Activated CD4-positive, alpha-beta memory T cell treated with anti-CD3 and anti-CD28 coated beads for 36 hours (primary cell): ENCODE measurements at regions not wholly inside any gene's neighbourhood (a gene's known extent, or its start where the extent isn't known, plus 50 kb on each side); places are given as distances from the start of the nearest gene placed in this dataset.

Source experiments
- CTCF ChIA-PET: fragments of 350-600 bp; sonication (Branson Sonifier 250); formaldehyde crosslinking; loops from one replicate; lab custom pipeline; 2021; ENCODE audit warnings: antibody characterized with exemption, inconsistent platforms; lab: Charles Lee
- POLR2A ChIA-PET: fragments of 350-600 bp; sonication (Branson Sonifier 250); formaldehyde crosslinking; loops from one replicate; lab custom pipeline; 2021; ENCODE audit warnings: antibody characterized with exemption; lab: Charles Lee
- DNase-seq: peaks from one replicate; pipeline ENCODE4 v3.0.0-alpha.2; 2020
- H3K27ac Mint-ChIP-seq: one replicate; pipeline ENCODE4 v1.8.0; 2021; ENCODE audit warnings: mixed read lengths
- H3K27me3 Mint-ChIP-seq: one replicate; pipeline ENCODE4 v1.8.0; 2021; ENCODE audit warnings: mixed read lengths
- H3K36me3 Mint-ChIP-seq: one replicate; pipeline ENCODE4 v1.8.0; 2021; ENCODE audit warnings: mixed read lengths
- H3K4me1 Mint-ChIP-seq: one replicate; pipeline ENCODE4 v1.8.0; 2021; ENCODE audit warnings: low read depth, mixed read lengths
- H3K4me3 Mint-ChIP-seq: one replicate; pipeline ENCODE4 v1.8.0; 2021; ENCODE audit warnings: mild to moderate bottlenecking, mixed read lengths
- H3K9me3 Mint-ChIP-seq: one replicate; pipeline ENCODE4 v1.8.0; 2021; ENCODE audit warnings: mixed read lengths
- intact Hi-C: fragments of 100-400 bp; cut with micrococcal nuclease; formaldehyde crosslinking; loops from one replicate; pipeline ENCODE4 v1.15.1; 2023

- DNase-seq = no peak
- ChIA-PET POLR2A (no interaction called here), CTCF (no interaction called here)
- no peaks in the 10 kb centered on the region for H3K27me3 Mint-ChIP-seq
- no peak overlapping the region for H3K27ac Mint-ChIP-seq
- H3K36me3 Mint-ChIP-seq = no peaks in the 10 kb centered on the region
- intact Hi-C loops = no loop called here
- H3K4me3 Mint-ChIP-seq = no peak overlapping the region
- H3K4me1 Mint-ChIP-seq = no peaks in the 10 kb centered on the region
- H3K9me3 Mint-ChIP-seq = peaks cover 16% of the 10 kb centered on the region
Measured at GRCh38 chr14:29149798-29150197, 383.2 kb downstream of the FOXG1 start.

- H3K36me3 Mint-ChIP-seq = no peaks in the 10 kb centered on the region
- ChIA-PET POLR2A (no interaction called here), CTCF (no interaction called here)
- H3K27ac Mint-ChIP-seq = no peak overlapping the region
- no peak overlapping the region for H3K4me3 Mint-ChIP-seq
- H3K27me3 Mint-ChIP-seq = no peaks in the 10 kb centered on the region
- no peak for DNase-seq
- intact Hi-C loops = no loop called here
- H3K9me3 Mint-ChIP-seq = peaks cover 16% of the 10 kb centered on the region
- no peaks in the 10 kb centered on the region for H3K4me1 Mint-ChIP-seq
Measured at GRCh38 chr14:29150659-29151058, 384.1 kb downstream of the FOXG1 start.

- POLR2A ChIA-PET = no interaction called here
- Mint-ChIP-seq H3K36me3 (no peaks in the 10 kb centered on the region), H3K9me3 (peaks cover 17% of the 10 kb centered on the region), H3K4me3 (no peak overlapping the region), H3K27me3 (no peaks in the 10 kb centered on the region), H3K27ac (no peak overlapping the region), H3K4me1 (no peaks in the 10 kb centered on the region)
- intact Hi-C loops = no loop called here
- CTCF ChIA-PET = no interaction called here
- DNase-seq = no peak
Measured at GRCh38 chr14:29156096-29156495, 389.5 kb downstream of the FOXG1 start.

- Mint-ChIP-seq H3K4me3 (no peak overlapping the region), H3K27ac (no peak overlapping the region)
Measured at GRCh38 chr14:29161593-29161992, 395.0 kb downstream of the FOXG1 start.

GRCh38 chr14:29163109-29163508 lies 396.5 kb downstream of the FOXG1 start:
- Mint-ChIP-seq H3K27me3 (no peaks in the 10 kb centered on the region), H3K9me3 (peaks cover 2% of the 10 kb centered on the region), H3K4me1 (no peaks in the 10 kb centered on the region), H3K27ac (no peak overlapping the region), H3K4me3 (no peak overlapping the region), H3K36me3 (no peaks in the 10 kb centered on the region)
- intact Hi-C loops = no loop called here
- ChIA-PET POLR2A (no interaction called here), CTCF (no interaction called here)
- DNase-seq = no peak

More at GRCh38 chr14:29161593-29161992, 395.0 kb downstream of the FOXG1 start:
- POLR2A ChIA-PET = no interaction called here
- H3K9me3 Mint-ChIP-seq = peaks cover 2% of the 10 kb centered on the region
- H3K36me3 Mint-ChIP-seq = no peaks in the 10 kb centered on the region
- DNase-seq = no peak
- intact Hi-C loops = no loop called here
- CTCF ChIA-PET = no interaction called here
- no peaks in the 10 kb centered on the region for H3K4me1 Mint-ChIP-seq
- H3K27me3 Mint-ChIP-seq = no peaks in the 10 kb centered on the region

GRCh38 chr14:29165431-29165830 lies 398.8 kb downstream of the FOXG1 start:
- DNase-seq = no peak
- CTCF ChIA-PET = interaction anchor here (0.6 kb wide), 1 partner anchor 46 kb away, joined by 3 read pairs; no protein-coding TSS in a partner anchor
- intact Hi-C loops = no loop called here
- no peaks in the 10 kb centered on the region for H3K36me3 Mint-ChIP-seq
- H3K9me3 Mint-ChIP-seq = peaks cover 2% of the 10 kb centered on the region
- no peaks in the 10 kb centered on the region for H3K4me1 Mint-ChIP-seq
- H3K4me3 Mint-ChIP-seq = no peak overlapping the region
- H3K27me3 Mint-ChIP-seq = no peaks in the 10 kb centered on the region
- H3K27ac Mint-ChIP-seq = no peak overlapping the region
- POLR2A ChIA-PET = no interaction called here

GRCh38 chr14:29166507-29166906 lies 399.9 kb downstream of the FOXG1 start:
- Mint-ChIP-seq H3K36me3 (no peaks in the 10 kb centered on the region), H3K27me3 (no peaks in the 10 kb centered on the region), H3K9me3 (peaks cover 5% of the 10 kb centered on the region), H3K27ac (no peak overlapping the region), H3K4me3 (no peak overlapping the region), H3K4me1 (no peaks in the 10 kb centered on the region)
- CTCF ChIA-PET = no interaction called here
- POLR2A ChIA-PET = no interaction called here
- DNase-seq = no peak
- intact Hi-C loops = no loop called here

GRCh38 chr14:29168149-29168548 lies 401.6 kb downstream of the FOXG1 start:
- no peaks in the 10 kb centered on the region for H3K36me3 Mint-ChIP-seq
- H3K27ac Mint-ChIP-seq = no peak overlapping the region

GRCh38 chr14:29169408-29169807 lies 402.8 kb downstream of the FOXG1 start:
- no peak overlapping the region for H3K4me3 Mint-ChIP-seq
- CTCF ChIA-PET = no interaction called here
- POLR2A ChIA-PET = no interaction called here
- H3K27ac Mint-ChIP-seq = no peak overlapping the region
- H3K36me3 Mint-ChIP-seq = no peaks in the 10 kb centered on the region
- intact Hi-C loops = no loop called here
- H3K27me3 Mint-ChIP-seq = no peaks in the 10 kb centered on the region
- no peak for DNase-seq
- no peaks in the 10 kb centered on the region for H3K4me1 Mint-ChIP-seq
- peaks cover 16% of the 10 kb centered on the region for H3K9me3 Mint-ChIP-seq

More at GRCh38 chr14:29168149-29168548, 401.6 kb downstream of the FOXG1 start:
- Mint-ChIP-seq H3K9me3 (peaks cover 9% of the 10 kb centered on the region), H3K4me1 (no peaks in the 10 kb centered on the region), H3K4me3 (no peak overlapping the region), H3K27me3 (no peaks in the 10 kb centered on the region)
- intact Hi-C loops = no loop called here
- no peak for DNase-seq
- ChIA-PET CTCF (no interaction called here), POLR2A (no interaction called here)

- no peaks in the 10 kb centered on the region for H3K27me3 Mint-ChIP-seq
- POLR2A ChIA-PET = no interaction called here
- H3K9me3 Mint-ChIP-seq = peaks cover 30% of the 10 kb centered on the region
- CTCF ChIA-PET = no interaction called here
- H3K27ac Mint-ChIP-seq = no peak overlapping the region
- no peaks in the 10 kb centered on the region for H3K36me3 Mint-ChIP-seq
- no peak overlapping the region for H3K4me3 Mint-ChIP-seq
- intact Hi-C loops = no loop called here
- DNase-seq = no peak
- H3K4me1 Mint-ChIP-seq = no peaks in the 10 kb centered on the region
Measured at GRCh38 chr14:29175706-29176105, 409.1 kb downstream of the FOXG1 start.

- Mint-ChIP-seq H3K27ac (no peak overlapping the region), H3K36me3 (no peaks in the 10 kb centered on the region), H3K4me1 (no peaks in the 10 kb centered on the region), H3K9me3 (peaks cover 26% of the 10 kb centered on the region), H3K4me3 (no peak overlapping the region), H3K27me3 (no peaks in the 10 kb centered on the region)
- DNase-seq = no peak
- POLR2A ChIA-PET = no interaction called here
- intact Hi-C loops = no loop called here
- CTCF ChIA-PET = no interaction called here
Measured at GRCh38 chr14:29176876-29177275, 410.3 kb downstream of the FOXG1 start.

- Mint-ChIP-seq H3K36me3 (no peaks in the 10 kb centered on the region), H3K4me1 (no peaks in the 10 kb centered on the region), H3K9me3 (peaks cover 18% of the 10 kb centered on the region), H3K4me3 (no peak overlapping the region), H3K27me3 (no peaks in the 10 kb centered on the region), H3K27ac (no peak overlapping the region)
- no peak for DNase-seq
- intact Hi-C loops = no loop called here
- ChIA-PET CTCF (no interaction called here), POLR2A (no interaction called here)
Measured at GRCh38 chr14:29178971-29179370, 412.4 kb downstream of the FOXG1 start.

GRCh38 chr14:29191092-29191491 lies 424.5 kb downstream of the FOXG1 start:
- ChIA-PET POLR2A (no interaction called here), CTCF (no interaction called here)
- no peak for DNase-seq
- Mint-ChIP-seq H3K4me3 (no peak overlapping the region), H3K4me1 (no peaks in the 10 kb centered on the region), H3K9me3 (peaks cover 14% of the 10 kb centered on the region), H3K36me3 (no peaks in the 10 kb centered on the region), H3K27ac (no peak overlapping the region), H3K27me3 (no peaks in the 10 kb centered on the region)
- intact Hi-C loops = no loop called here
